ENCODE measurements at regions not wholly inside any gene's neighbourhood (a gene's known extent, or its start where the extent isn't known, plus 50 kb on each side); places are given as distances from the start of the nearest gene placed in this dataset.

DNA sequence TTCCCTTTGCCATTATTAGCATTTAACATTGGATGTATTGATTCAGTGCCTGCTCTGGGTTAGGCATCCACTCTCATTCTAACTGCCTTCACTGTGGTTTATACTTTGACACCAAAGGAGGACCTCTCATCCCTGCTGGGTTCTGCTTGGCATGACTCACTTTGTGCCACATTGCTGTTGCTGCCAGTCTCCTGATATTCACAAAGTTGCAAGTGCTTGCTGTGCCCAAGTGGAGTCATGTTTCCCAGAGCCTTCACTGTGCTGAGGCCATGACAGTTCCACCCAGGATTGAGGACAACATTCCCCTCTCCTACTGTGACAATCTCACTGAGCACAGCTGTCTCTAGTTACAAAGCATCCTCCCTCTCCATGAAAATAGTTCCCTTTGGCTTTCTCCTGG is 519.9 kb upstream of the USP24 start:
- TF ChIP-seq, protein P1, sequence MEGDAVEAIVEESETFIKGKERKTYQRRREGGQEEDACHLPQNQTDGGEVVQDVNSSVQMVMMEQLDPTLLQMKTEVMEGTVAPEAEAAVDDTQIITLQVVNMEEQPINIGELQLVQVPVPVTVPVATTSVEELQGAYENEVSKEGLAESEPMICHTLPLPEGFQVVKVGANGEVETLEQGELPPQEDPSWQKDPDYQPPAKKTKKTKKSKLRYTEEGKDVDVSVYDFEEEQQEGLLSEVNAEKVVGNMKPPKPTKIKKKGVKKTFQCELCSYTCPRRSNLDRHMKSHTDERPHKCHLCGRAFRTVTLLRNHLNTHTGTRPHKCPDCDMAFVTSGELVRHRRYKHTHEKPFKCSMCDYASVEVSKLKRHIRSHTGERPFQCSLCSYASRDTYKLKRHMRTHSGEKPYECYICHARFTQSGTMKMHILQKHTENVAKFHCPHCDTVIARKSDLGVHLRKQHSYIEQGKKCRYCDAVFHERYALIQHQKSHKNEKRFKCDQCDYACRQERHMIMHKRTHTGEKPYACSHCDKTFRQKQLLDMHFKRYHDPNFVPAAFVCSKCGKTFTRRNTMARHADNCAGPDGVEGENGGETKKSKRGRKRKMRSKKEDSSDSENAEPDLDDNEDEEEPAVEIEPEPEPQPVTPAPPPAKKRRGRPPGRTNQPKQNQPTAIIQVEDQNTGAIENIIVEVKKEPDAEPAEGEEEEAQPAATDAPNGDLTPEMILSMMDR (IDR thresholded peaks at IDR 0.05) = no peak
- no peak for TF ChIP-seq EZH2phosphoT487 (IDR thresholded peaks at IDR 0.05)

Measured in neural progenitor cell (in vitro differentiated cells).